Panc1 (cell line): ENCODE measurements at regions not wholly inside any gene's neighbourhood (a gene's known extent, or its start where the extent isn't known, plus 50 kb on each side); places are given as distances from the start of the nearest gene placed in this dataset.

Experiments
- CTCF ChIP-seq: fragments of 450-650 bp; IDR thresholded peaks from 2 replicates; pipeline ENCODE4 v1.5.1; 2017; ENCODE audit warnings: mild to moderate bottlenecking
- POLR2AphosphoS5 ChIP-seq: IDR thresholded peaks from 2 replicates; pipeline ENCODE4 v1.6.1; 2012; ENCODE audit warnings: mild to moderate bottlenecking, low read depth, low read length, moderate library complexity
- TCF7L2 ChIP-seq: IDR thresholded peaks from 2 replicates; pipeline ENCODE4 v1.6.1; 2011; ENCODE audit warnings: mild to moderate bottlenecking, low read depth, low read length, inconsistent platforms
- TF ChIP-seq, protein P1 (sequence below), 2 experiments: IDR thresholded peaks; 2 replicates each; pipeline ENCODE4 v1.6.1; 2011 to 2012; ENCODE audit warnings: low read depth in 2 of 2, control low read depth in 1 of 2, low read length in 1 of 2, mild to moderate bottlenecking in 1 of 2, moderate library complexity in 1 of 2; ENCODE audit not compliant: insufficient read depth in 1 of 2

- no peak for TF ChIP-seq CTCF
- no peak for TF ChIP-seq TCF7L2
- TF ChIP-seq POLR2AphosphoS5 = no peak
- TF ChIP-seq, protein P1, sequence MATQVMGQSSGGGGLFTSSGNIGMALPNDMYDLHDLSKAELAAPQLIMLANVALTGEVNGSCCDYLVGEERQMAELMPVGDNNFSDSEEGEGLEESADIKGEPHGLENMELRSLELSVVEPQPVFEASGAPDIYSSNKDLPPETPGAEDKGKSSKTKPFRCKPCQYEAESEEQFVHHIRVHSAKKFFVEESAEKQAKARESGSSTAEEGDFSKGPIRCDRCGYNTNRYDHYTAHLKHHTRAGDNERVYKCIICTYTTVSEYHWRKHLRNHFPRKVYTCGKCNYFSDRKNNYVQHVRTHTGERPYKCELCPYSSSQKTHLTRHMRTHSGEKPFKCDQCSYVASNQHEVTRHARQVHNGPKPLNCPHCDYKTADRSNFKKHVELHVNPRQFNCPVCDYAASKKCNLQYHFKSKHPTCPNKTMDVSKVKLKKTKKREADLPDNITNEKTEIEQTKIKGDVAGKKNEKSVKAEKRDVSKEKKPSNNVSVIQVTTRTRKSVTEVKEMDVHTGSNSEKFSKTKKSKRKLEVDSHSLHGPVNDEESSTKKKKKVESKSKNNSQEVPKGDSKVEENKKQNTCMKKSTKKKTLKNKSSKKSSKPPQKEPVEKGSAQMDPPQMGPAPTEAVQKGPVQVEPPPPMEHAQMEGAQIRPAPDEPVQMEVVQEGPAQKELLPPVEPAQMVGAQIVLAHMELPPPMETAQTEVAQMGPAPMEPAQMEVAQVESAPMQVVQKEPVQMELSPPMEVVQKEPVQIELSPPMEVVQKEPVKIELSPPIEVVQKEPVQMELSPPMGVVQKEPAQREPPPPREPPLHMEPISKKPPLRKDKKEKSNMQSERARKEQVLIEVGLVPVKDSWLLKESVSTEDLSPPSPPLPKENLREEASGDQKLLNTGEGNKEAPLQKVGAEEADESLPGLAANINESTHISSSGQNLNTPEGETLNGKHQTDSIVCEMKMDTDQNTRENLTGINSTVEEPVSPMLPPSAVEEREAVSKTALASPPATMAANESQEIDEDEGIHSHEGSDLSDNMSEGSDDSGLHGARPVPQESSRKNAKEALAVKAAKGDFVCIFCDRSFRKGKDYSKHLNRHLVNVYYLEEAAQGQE (IDR thresholded peaks at IDR 0.05; ENCODE audit: insufficient read depth in 1 of 2, low read depth in 2 of 2, low read length in 1 of 2) = no peak
Measured at GRCh38 chr6:74187811-74188210, 491.8 kb downstream of the CD109 start.
